ENCODE measurements at regions not wholly inside any gene's neighbourhood (a gene's known extent, or its start where the extent isn't known, plus 50 kb on each side); places are given as distances from the start of the nearest gene placed in this dataset.

GRCh38 chr5:173830421-173830820, 57.7 kb upstream of the CPEB4 start:
- no peaks in the 10 kb centered on the region for H3K36me3 ChIP-seq (ENCODE audit: control insufficient read depth, insufficient read depth, low read length)
- H3K27me3 ChIP-seq (ENCODE audit: control insufficient read depth, insufficient read depth, low read length, poor library complexity, severe bottlenecking), result no peaks in the 10 kb centered on the region
- H3K4me1 ChIP-seq (ENCODE audit: control insufficient read depth, insufficient read depth, low read length), result no peaks in the 10 kb centered on the region
- H3K4me3 ChIP-seq (ENCODE audit: insufficient read depth, low read depth, low read length), result no peak overlapping the region
- H3K9me3 ChIP-seq (ENCODE audit: control insufficient read depth, low read length), result no peaks in the 10 kb centered on the region
- WGBS, 2 experiments, result 89 to 98% methylated on average over 1 of the region's 1 CpG
- no peak overlapping the region for H3K27ac ChIP-seq (ENCODE audit: insufficient read depth, low read depth, low read length, poor library complexity, severe bottlenecking)

DNA sequence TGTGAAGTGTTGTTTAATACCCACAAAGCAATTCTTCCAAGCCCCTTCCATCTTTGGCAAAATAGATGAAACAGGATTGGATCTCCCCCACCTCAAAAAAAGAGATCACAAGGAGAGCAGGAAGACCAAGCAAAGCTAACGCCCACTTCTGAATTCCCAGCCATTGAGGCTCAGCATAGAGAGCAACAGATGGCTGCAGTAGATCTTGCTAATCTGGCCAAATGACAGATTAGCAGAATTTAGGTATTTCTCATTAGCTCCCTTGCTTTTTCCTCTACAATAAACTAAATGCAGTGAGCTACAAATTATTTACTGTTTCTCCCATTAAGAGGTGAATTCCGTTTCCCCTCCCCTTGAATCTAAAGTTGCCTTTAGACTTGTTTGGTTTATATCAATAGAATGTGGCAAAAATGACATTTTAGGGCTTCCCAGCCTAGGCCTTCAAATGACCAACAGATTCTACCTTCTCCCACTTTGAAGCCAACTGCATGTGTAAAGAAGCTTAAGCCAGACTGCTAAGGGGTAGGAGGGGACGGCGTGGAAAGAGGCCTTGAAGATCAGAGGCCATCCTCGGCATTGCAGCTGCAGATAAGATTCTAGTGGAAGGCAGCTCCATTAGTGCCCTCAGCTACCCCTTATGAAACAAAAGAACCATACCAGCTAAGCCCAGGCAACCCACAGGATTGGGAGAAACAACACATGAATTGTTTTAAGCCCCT, 56.8 kb upstream of the CPEB4 start:
- no peaks in the 10 kb centered on the region for H3K4me1 ChIP-seq (ENCODE audit: control insufficient read depth, insufficient read depth, low read length)
- WGBS, 2 experiments, result 82 to 87% methylated on average over 4 to 5 of the region's 5 CpGs
- H3K27me3 ChIP-seq (ENCODE audit: control insufficient read depth, insufficient read depth, low read length, poor library complexity, severe bottlenecking), result no peaks in the 10 kb centered on the region
- H3K4me3 ChIP-seq (ENCODE audit: insufficient read depth, low read depth, low read length), result no peak overlapping the region
- no peaks in the 10 kb centered on the region for H3K36me3 ChIP-seq (ENCODE audit: control insufficient read depth, insufficient read depth, low read length)
- H3K9me3 ChIP-seq (ENCODE audit: control insufficient read depth, low read length), result no peaks in the 10 kb centered on the region
- no peak overlapping the region for H3K27ac ChIP-seq (ENCODE audit: insufficient read depth, low read depth, low read length, poor library complexity, severe bottlenecking)

DNA sequence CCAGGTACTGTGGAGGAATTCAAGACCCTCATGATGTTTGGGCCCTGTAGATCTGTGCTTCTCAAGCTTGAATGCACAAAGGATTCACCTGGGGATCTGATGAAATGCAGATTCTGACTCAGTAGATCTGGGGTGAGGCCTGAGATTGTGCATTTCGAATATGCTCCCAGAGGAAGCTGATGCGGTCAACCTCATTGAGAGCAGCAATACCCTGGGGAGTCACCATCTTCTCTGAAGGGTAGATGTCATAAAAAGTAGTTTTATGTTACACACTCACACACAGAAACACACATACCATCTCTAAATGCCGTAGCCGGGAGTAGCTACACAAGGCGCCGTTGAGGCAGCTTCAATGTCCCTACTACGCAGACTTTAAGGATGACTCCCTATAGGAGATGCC, 55.8 kb upstream of the CPEB4 start:
- Histone ChIP-seq H3K4me1 (ENCODE audit: control insufficient read depth, insufficient read depth, low read length) (no peaks in the 10 kb centered on the region), H3K27me3 (ENCODE audit: control insufficient read depth, insufficient read depth, low read length, poor library complexity, severe bottlenecking) (no peaks in the 10 kb centered on the region), H3K4me3 (ENCODE audit: insufficient read depth, low read depth, low read length) (no peak overlapping the region), H3K36me3 (ENCODE audit: control insufficient read depth, insufficient read depth, low read length) (no peaks in the 10 kb centered on the region), H3K27ac (ENCODE audit: insufficient read depth, low read depth, low read length, poor library complexity, severe bottlenecking) (no peak overlapping the region), H3K9me3 (ENCODE audit: control insufficient read depth, low read length) (no peaks in the 10 kb centered on the region)
- WGBS, 2 experiments, result 98 to 99% methylated on average over 7 of the region's 7 CpGs

DNA sequence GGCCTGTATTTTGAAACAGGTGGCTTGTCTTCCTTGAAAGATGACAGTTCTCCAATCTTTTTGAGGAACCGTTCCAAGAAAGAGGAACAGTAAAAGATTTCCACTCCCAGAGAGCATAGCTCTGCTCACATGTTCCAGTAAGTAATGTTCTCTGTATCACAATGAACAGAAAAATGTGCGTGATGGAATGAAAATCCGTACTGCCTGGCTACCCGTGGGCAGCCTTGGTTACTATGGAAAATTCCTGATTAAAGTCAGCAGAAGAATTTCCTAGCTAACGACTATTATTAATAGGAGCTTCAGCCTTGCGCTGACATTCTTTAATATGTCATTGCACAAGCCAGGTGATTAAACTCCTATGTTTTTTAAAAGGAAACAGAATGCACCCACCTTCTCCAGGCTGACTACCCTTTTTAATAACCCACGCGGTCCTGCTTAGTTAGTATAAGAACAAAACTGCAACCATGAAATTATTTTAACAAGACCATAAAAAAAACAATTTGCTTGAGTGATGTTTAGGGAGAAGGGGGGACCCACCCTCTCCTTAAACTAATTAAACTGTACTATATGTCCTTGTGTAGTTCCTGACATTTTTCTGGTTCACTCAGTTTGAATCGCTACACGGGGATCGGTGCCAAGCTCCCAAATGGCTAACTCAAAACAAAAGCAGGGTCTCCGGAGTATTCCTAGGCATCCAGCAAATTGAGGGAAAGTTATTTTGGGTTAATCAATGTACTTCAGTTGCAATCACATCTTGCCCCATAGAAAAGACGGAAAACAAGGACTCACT, 54.8 kb upstream of the CPEB4 start:
- 92 to 96% methylated on average over 11 to 13 of the region's 13 CpGs for WGBS, 2 experiments

DNA sequence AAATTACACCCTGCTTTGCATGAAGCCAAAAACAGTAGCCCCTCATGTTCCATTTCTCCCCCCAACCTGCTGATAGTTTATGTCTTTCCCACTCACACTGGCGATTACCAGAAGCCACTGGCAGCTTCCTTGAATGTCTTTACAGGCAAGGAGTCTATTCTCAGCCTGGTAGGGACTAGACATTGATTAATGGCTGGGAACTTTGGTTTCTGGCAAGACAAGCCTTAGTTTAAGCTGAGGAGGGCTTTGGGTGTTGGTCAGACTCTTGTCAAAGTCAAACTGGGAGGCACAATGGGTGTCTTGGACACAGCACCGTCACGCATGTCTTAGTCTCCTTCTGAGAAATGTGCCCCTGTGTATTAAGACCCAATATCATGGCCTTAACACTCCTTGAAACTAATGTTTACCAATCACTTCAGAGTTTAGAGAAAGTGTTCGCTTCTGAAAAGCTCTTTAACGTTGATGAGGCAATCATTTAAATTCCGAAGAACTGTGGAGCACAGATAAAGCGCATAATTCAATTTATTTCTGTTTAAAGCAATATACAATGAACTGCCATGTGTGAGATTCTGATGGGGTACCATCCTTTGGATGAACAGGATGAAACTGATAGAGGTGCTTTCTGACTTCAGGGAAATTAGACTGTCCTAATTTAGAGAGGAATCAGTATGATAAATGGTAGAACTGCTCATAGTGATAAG, 53.9 kb upstream of the CPEB4 start:
- WGBS, 2 experiments, result 79 to 90% methylated on average over 7 of the region's 7 CpGs
- Histone ChIP-seq H3K27ac (ENCODE audit: insufficient read depth, low read depth, low read length, poor library complexity, severe bottlenecking) (no peak overlapping the region), H3K4me3 (ENCODE audit: insufficient read depth, low read depth, low read length) (no peak overlapping the region), H3K9me3 (ENCODE audit: control insufficient read depth, low read length) (no peaks in the 10 kb centered on the region), H3K4me1 (ENCODE audit: control insufficient read depth, insufficient read depth, low read length) (no peaks in the 10 kb centered on the region), H3K36me3 (ENCODE audit: control insufficient read depth, insufficient read depth, low read length) (no peaks in the 10 kb centered on the region), H3K27me3 (ENCODE audit: control insufficient read depth, insufficient read depth, low read length, poor library complexity, severe bottlenecking) (no peaks in the 10 kb centered on the region)

More for the DNA sequence above, 54.8 kb upstream of the CPEB4 start:
- no peaks in the 10 kb centered on the region for H3K9me3 ChIP-seq (ENCODE audit: control insufficient read depth, low read length)
- no peaks in the 10 kb centered on the region for H3K36me3 ChIP-seq (ENCODE audit: control insufficient read depth, insufficient read depth, low read length)
- H3K27ac ChIP-seq (ENCODE audit: insufficient read depth, low read depth, low read length, poor library complexity, severe bottlenecking), result no peak overlapping the region
- no peak overlapping the region for H3K4me3 ChIP-seq (ENCODE audit: insufficient read depth, low read depth, low read length)
- no peaks in the 10 kb centered on the region for H3K27me3 ChIP-seq (ENCODE audit: control insufficient read depth, insufficient read depth, low read length, poor library complexity, severe bottlenecking)
- H3K4me1 ChIP-seq (ENCODE audit: control insufficient read depth, insufficient read depth, low read length), result no peaks in the 10 kb centered on the region

DNA sequence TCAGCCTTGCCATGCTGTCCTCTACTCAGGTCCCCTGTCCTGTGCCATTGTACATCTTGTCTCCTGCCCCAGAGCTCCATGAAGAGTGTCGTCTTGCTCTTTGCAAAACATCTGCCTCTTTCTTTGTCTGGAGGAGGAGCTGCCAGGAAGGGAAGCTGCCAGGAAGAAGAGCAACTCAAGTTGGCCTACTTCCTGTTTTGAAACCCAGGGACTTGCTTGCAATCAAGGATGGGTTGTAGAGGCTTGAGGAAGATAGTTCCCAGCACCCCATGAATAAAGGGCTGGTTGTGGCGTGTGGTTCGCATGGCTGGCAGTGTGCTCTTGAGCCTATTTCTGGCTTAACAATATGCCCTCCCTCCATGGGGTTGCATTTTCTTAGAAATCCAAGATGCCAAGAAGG, 53.0 kb upstream of the CPEB4 start:
- WGBS, 2 experiments, result 91 to 95% methylated on average over 3 of the region's 3 CpGs
- Histone ChIP-seq H3K27ac (ENCODE audit: insufficient read depth, low read depth, low read length, poor library complexity, severe bottlenecking) (no peak overlapping the region), H3K4me3 (ENCODE audit: insufficient read depth, low read depth, low read length) (no peak overlapping the region), H3K4me1 (ENCODE audit: control insufficient read depth, insufficient read depth, low read length) (no peaks in the 10 kb centered on the region), H3K27me3 (ENCODE audit: control insufficient read depth, insufficient read depth, low read length, poor library complexity, severe bottlenecking) (no peaks in the 10 kb centered on the region), H3K36me3 (ENCODE audit: control insufficient read depth, insufficient read depth, low read length) (no peaks in the 10 kb centered on the region), H3K9me3 (ENCODE audit: control insufficient read depth, low read length) (no peaks in the 10 kb centered on the region)

GRCh38 chr5:173835661-173836060, 52.5 kb upstream of the CPEB4 start:
- H3K9me3 ChIP-seq (ENCODE audit: control insufficient read depth, low read length), result no peaks in the 10 kb centered on the region
- WGBS, 2 experiments, result 78 to 79% methylated on average over 6 of the region's 6 CpGs
- H3K27ac ChIP-seq (ENCODE audit: insufficient read depth, low read depth, low read length, poor library complexity, severe bottlenecking), result no peak overlapping the region
- no peak overlapping the region for H3K4me3 ChIP-seq (ENCODE audit: insufficient read depth, low read depth, low read length)
- H3K4me1 ChIP-seq (ENCODE audit: control insufficient read depth, insufficient read depth, low read length), result no peaks in the 10 kb centered on the region
- H3K27me3 ChIP-seq (ENCODE audit: control insufficient read depth, insufficient read depth, low read length, poor library complexity, severe bottlenecking), result no peaks in the 10 kb centered on the region
- H3K36me3 ChIP-seq (ENCODE audit: control insufficient read depth, insufficient read depth, low read length), result no peaks in the 10 kb centered on the region

- WGBS, 2 experiments, result 89 to 100% methylated on average over 3 of the region's 3 CpGs
- H3K36me3 ChIP-seq (ENCODE audit: control insufficient read depth, insufficient read depth, low read length), result no peaks in the 10 kb centered on the region
- H3K27ac ChIP-seq (ENCODE audit: insufficient read depth, low read depth, low read length, poor library complexity, severe bottlenecking), result no peak overlapping the region
- H3K4me1 ChIP-seq (ENCODE audit: control insufficient read depth, insufficient read depth, low read length), result no peaks in the 10 kb centered on the region
- H3K27me3 ChIP-seq (ENCODE audit: control insufficient read depth, insufficient read depth, low read length, poor library complexity, severe bottlenecking), result no peaks in the 10 kb centered on the region
- H3K4me3 ChIP-seq (ENCODE audit: insufficient read depth, low read depth, low read length), result no peak overlapping the region
- no peaks in the 10 kb centered on the region for H3K9me3 ChIP-seq (ENCODE audit: control insufficient read depth, low read length)
Observed at GRCh38 chr5:173837654-173838053, 50.5 kb upstream of the CPEB4 start.
